Ovary (tissue), 3 donors: ENCODE measurements at regions not wholly inside any gene's neighbourhood (a gene's known extent, or its start where the extent isn't known, plus 50 kb on each side); places are given as distances from the start of the nearest gene placed in this dataset.

Experiments used
- CTCF ChIP-seq, 3 donors: fragments of 450-650 bp in 2 of 3; fragments of 200-600 bp in 1 of 3; IDR thresholded peaks; one replicate each; pipeline versions ENCODE4 v1.5.1 to v1.8.0; 2016 to 2022; ENCODE audit warnings: antibody characterized with exemption in 3 of 3, mild to moderate bottlenecking in 1 of 3
- EP300 ChIP-seq: sonication (generic); formaldehyde crosslinking; IDR thresholded peaks from one replicate; pipeline ENCODE4 v1.6.1; 2017; ENCODE audit warnings: antibody characterized with exemption
- POLR2A ChIP-seq: fragments of 450-650 bp; IDR thresholded peaks from one replicate; pipeline ENCODE4 v1.6.1; 2017; ENCODE audit warnings: antibody characterized with exemption, mild to moderate bottlenecking, moderate library complexity
- donor health status: DM: no; HTN: no; CAD: no.

DNA sequence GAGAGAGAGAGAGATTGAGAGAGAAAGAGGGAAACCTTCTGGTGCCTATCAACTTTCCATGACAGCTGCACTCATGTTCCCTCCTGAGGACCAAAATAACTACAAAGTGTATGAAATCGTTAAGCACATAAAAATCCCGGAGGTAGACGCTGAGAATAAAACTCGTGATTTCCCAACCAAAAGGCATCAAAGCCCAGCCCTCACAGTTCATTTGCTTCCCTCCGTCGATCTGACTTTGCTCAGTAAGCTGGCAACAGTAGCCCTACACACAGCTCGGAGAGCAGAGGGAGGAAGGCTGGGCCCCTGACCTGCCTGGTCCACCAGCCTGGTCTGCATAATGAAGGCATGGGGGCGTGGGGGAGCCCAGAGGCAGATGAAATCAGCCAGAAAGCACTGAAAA lies 273.9 kb upstream of the ZFHX3 start:
- no peak for TF ChIP-seq POLR2A
- TF ChIP-seq CTCF (IDR thresholded peaks at IDR 0.05), result no peak
- TF ChIP-seq EP300, result no peak
